ENCODE measurements at regions not wholly inside any gene's neighbourhood (a gene's known extent, or its start where the extent isn't known, plus 50 kb on each side); places are given as distances from the start of the nearest gene placed in this dataset.

GRCh38 chr14:38504175-38504574 is 248.3 kb upstream of the CLEC14A start:
- Histone ChIP-seq H3K4me1 (ENCODE audit: control insufficient read depth, insufficient read depth, low read length) (no peaks in the 10 kb centered on the region), H3K36me3 (ENCODE audit: control insufficient read depth, insufficient read depth, low read length) (no peaks in the 10 kb centered on the region), H3K27ac (ENCODE audit: low read length) (no peak overlapping the region), H3K4me3 (ENCODE audit: low read depth in 2 of 2, low read length in 2 of 2) (no peak overlapping the region), H3K27me3 (ENCODE audit: control insufficient read depth, insufficient read depth, low read length) (no peaks in the 10 kb centered on the region), H3K9me3 (ENCODE audit: control insufficient read depth, insufficient read depth, low read depth, low read length) (no peaks in the 10 kb centered on the region)
- POLR2A ChIA-PET, result no interaction called here
- BruUV-seq (replicated peaks), result no TSS peak
- ATAC-seq (no peak), DNase-seq (ENCODE audit: low read depth, low spot score) (no peak)
- CTCF ChIA-PET, result no interaction called here
- in situ Hi-C loops (cut with HindIII; ENCODE audit: low pct_unique_long_range_greater_than_20kb, low sequenced_read_pairs) (no loop called here), intact Hi-C loops (cut with micrococcal nuclease; ENCODE audit: unreplicated experiment) (no loop called here)
- no peak for TF ChIP-seq REST (IDR thresholded peaks at IDR 0.05; ENCODE audit: insufficient read depth in 1 of 2, low read depth in 2 of 2, low read length in 1 of 2)
- no peak for TF ChIP-seq SIN3A (IDR thresholded peaks at IDR 0.05; ENCODE audit: borderline replicate concordance, insufficient read depth, low read depth, low read length)
- no peak for TF ChIP-seq POLR2AphosphoS5 (IDR thresholded peaks at IDR 0.05; ENCODE audit: low read depth, low read length)
- TF ChIP-seq TCF7L2 (IDR thresholded peaks at IDR 0.05; ENCODE audit: low read depth, low read length), result no peak
- TF ChIP-seq CTCF (IDR thresholded peaks at IDR 0.05), result no peak

- no TSS peak for BruUV-seq (replicated peaks)
- ChIA-PET CTCF (no interaction called here), POLR2A (no interaction called here)
- in situ Hi-C loops (cut with HindIII; ENCODE audit: low pct_unique_long_range_greater_than_20kb, low sequenced_read_pairs), result no loop called here
- no peaks in the 10 kb centered on the region for H3K9me3 ChIP-seq (ENCODE audit: control insufficient read depth, insufficient read depth, low read depth, low read length)
- H3K4me1 ChIP-seq (ENCODE audit: control insufficient read depth, insufficient read depth, low read length), result no peaks in the 10 kb centered on the region
- H3K36me3 ChIP-seq (ENCODE audit: control insufficient read depth, insufficient read depth, low read length), result no peaks in the 10 kb centered on the region
- H3K27ac ChIP-seq (ENCODE audit: low read length), result no peak overlapping the region
- no peaks in the 10 kb centered on the region for H3K27me3 ChIP-seq (ENCODE audit: control insufficient read depth, insufficient read depth, low read length)
- TF ChIP-seq CTCF (IDR thresholded peaks at IDR 0.05) (no peak), TCF7L2 (IDR thresholded peaks at IDR 0.05; ENCODE audit: low read depth, low read length) (no peak), REST (IDR thresholded peaks at IDR 0.05; ENCODE audit: insufficient read depth in 1 of 2, low read depth in 2 of 2, low read length in 1 of 2) (no peak), POLR2AphosphoS5 (IDR thresholded peaks at IDR 0.05; ENCODE audit: low read depth, low read length) (no peak), SIN3A (IDR thresholded peaks at IDR 0.05; ENCODE audit: borderline replicate concordance, insufficient read depth, low read depth, low read length) (no peak)
- DNase-seq (ENCODE audit: low read depth, low spot score) (no peak), ATAC-seq (no peak)
- H3K4me3 ChIP-seq (ENCODE audit: low read depth in 2 of 2, low read length in 2 of 2), result no peak overlapping the region
- intact Hi-C loops (cut with micrococcal nuclease; ENCODE audit: unreplicated experiment), result no loop called here
Observed at GRCh38 chr14:38502239-38502638, 246.3 kb upstream of the CLEC14A start.

All from Panc1 (cell line).